HG03565 (cell line): ENCODE measurements at regions not wholly inside any gene's neighbourhood (a gene's known extent, or its start where the extent isn't known, plus 50 kb on each side); places are given as distances from the start of the nearest gene placed in this dataset.
A peak's percentile ranks its signal among the peaks of the same experiment; 100 is the strongest.

Source experiments
- ATAC-seq: cut with Tn5 transposase; IDR thresholded peaks from one replicate; pipeline ENCODE4 v1.9.1; 2021; ENCODE audit warnings: mild to moderate bottlenecking, moderate library complexity; ENCODE audit not compliant: unreplicated experiment

DNA sequence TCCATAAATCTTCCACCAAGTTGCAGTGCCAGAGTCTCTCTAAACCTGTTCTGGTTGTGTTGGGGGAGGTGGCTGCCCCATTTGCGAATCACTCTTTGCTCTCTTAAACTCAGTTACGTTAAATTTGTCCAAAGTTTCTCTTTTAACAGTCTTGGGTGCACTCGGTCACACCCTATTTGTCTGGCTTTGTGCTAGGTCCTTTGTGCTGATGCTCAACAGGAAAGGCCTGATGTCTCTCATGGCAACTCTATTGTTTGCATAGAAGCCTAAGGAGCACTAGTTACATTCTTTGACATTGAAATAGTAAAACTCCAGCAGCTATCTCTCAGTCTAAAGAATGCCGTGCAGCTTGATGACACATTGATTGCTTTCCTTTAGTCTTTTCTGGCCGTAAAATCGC lies 105.1 kb downstream of the TRMT11 start:
- no peak for ATAC-seq

DNA sequence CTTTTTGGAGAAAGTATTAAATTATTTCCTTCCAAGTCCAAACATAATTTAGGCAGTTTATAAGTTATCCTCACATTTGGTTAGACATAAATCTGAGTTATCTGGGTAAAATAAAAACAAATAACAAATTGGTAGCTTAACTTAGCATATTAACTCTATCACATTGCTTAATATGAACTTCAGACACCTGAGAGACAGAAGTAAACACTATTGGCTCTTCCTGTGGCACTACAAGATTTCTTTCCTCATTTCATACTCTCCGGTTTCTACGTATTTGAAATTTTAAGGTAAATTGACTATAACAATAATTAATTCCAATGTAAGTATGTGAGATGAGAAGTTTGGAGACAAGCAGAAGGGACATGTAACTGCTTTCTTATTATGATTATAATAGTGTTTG lies 106.8 kb downstream of the TRMT11 start:
- no peak for ATAC-seq

DNA sequence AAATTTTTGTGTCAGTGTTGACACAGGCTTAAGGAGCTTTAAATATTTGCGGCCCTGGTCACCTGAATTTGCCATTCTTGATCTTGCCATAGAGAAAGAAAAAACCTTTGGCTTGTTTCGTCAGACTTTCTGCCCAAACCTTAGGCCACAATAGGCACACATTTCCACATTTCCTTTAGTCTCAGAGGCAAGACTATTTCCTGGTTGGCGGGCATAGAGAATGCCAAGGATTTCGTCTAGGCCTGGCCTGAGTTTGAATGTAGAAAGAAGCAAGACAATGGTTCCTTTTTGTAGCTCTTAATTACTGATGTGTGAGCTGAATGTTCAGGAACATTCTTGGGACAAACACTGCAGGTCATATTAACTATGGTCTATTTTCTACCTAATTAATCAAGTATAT lies 108.1 kb downstream of the TRMT11 start:
- ATAC-seq, result no peak

DNA sequence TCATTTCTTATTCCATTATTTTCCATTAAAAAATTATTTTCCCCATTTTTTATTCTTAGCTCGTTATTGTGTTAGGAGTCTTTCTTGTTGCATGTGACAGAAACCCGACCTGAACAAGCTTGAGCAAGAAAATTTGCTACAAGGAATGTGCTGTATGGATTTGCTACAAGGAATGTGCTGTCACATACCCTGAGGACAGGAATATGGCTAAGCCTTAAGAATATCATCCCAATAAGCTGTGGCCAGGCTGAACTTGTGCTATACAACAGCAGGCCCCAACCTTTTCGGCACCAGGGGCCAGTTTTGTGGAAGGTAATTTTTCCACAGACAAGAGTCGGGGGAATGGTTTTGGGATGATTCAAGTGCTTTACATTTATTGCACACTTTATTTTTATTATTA lies 114.0 kb downstream of the TRMT11 start:
- no peak for ATAC-seq

DNA sequence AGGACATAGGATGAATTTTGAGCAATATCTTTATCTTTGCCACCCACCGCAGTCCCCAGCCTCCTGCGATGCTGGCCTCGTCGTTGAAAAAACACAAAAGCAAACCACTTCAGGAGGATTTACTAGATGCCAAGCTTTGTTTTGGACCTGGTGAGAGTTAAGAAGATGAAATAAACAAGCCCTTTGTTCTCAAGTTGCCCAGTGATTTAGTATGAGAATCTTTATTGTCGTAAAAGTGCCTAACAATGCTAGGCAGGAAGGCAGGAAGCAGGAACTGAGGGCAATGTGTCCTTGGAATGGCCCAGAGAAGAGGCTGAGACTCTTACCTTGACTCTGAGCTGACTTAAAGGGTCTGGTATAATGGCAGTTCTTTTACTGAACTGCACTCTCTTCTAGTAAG lies 116.0 kb downstream of the TRMT11 start:
- ATAC-seq, result no peak

DNA sequence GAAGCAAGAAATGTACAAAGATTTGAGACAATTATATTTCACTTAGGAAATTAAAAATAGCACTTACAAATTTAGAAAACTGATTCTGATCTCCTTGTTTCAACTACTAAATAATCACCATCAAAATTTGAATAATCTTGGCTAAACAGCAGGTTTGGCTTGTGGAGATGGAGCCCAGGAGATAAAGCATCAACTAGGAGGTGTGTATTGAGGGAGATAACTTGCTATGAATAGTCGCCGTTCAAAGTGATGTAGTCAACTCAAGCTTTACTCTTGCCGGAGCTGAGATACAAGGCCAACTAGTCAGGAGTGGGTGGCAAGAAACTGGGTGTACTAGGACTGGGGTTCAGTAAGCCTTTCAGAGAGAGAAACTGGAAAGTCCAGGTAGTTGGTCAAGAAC lies 117.7 kb downstream of the TRMT11 start:
- ATAC-seq, result no peak

DNA sequence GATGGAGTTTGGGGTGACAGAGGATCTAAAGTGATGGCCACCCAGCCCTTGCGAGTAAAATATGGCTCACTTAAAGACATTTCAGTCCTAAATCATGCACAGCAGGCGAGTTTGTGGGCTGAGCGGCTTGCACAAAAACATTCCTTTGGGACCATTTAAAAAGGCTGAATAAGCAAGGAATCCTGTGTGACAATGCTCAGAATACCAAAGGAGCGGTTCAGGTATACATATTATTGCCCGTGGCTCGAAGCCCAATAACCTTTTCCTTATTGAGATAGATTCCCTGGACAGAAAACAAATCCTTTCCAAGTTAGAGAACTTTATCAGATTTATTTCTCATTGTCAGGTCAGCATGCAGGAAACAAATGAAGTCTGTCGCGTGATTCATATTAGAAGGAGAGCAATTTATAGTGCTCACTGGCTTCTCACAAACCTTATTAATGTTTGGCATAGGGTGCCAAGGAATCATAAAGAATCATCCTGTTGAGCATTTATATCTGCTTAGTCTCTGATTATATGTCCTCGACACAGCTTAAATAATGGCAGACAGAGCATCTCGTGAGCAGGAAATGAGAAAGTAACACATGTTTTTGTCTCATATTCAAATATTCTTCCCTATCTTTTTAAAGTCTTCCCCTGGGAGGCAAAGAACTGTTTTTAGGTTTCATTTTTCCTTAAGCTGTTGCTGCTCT lies 121.3 kb downstream of the TRMT11 start:
- ATAC-seq, result no peak

DNA sequence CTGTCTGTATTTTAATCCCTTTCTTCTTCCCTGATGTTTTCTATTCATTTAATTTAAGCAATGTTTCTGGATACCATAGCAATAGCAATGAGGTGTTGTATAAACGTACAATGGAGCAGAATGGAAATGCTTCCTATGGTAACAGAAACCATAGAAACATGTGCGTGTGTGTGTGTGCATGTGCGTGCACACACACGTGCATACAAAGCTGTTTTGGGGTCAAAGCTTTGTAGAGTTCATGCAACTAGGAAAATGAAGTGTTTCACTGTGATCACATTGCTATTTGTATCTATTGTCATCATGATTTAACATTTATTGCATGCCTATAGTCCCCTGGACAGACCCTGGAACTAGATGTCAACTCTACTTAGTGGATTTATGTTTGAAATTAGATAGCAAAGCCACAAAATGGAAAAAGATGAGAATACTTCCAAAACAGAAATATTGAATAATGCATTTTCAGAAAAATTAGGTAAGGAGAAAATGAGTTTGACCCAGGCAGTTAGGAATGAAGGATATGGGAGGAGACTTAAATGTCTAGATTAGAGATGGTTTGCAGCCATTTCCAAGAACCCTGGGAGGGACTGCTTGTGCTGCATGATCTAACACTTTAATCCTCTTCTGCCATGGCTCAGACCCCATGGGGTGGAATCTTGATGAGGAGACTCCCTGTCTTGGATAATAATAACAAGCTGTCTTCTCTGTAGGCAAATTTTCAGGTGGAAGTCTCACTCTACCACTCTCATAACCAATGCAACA lies 124.4 kb downstream of the TRMT11 start:
- no peak for ATAC-seq

DNA sequence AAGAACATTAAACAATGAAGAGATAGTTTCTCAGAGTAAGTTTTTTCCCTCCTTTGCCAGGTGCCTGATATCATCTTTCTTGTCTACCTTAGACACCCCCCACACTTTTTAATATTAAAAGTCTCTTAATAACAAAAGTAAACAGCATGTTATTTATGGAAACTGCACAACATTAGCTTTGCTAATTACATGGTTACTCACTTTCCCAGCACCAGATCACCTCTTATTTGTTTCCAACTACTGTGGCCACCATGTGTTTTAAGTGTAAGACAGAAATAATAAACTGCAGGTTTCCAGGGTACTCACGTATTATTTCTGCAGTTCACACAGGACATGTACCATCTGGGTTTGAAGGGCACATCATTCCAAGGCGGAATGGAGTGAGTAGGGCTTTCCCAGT lies 125.0 kb downstream of the TRMT11 start:
- ATAC-seq, result no peak

DNA sequence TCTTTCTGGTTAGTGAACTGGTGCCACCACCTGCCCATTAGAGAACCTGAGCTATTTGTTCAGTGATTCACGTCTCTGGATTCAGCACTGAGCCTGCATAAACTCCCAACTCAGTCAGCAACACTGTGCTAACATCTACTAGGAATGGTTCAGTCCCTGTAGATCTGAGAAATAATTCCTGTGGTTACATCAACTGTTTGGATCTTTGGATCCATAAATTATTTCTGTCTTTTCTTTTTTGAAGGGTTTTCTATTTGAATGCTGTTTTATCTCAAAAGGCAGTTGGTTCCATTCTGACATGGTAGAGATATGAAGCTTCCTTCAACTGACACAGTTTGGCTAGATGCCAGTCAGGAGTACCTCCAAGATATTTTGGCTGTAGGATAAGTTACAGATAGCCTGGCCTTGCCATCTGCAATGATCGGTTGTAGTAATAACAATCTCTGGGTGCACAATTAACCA lies 125.9 kb downstream of the TRMT11 start:
- ATAC-seq, result no peak

DNA sequence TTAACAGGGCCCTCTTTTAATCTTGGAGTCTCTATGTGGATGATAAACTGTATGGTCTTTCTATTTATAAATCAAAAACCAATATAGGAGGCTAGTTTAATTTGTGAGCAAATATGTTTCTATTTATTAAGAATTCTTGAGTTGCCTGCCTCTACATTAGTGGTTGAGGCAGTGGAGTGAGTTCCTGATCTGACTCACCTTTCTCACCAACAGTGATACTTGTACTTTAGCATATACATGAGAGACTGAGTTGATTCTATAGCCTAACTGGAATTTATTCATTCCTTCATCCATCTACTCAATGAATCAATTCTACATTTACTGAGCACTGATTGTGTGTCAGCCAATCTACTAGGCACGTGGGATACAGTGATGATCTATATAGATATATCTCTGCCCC lies 126.9 kb downstream of the TRMT11 start:
- ATAC-seq, result peak; percentile 64

DNA sequence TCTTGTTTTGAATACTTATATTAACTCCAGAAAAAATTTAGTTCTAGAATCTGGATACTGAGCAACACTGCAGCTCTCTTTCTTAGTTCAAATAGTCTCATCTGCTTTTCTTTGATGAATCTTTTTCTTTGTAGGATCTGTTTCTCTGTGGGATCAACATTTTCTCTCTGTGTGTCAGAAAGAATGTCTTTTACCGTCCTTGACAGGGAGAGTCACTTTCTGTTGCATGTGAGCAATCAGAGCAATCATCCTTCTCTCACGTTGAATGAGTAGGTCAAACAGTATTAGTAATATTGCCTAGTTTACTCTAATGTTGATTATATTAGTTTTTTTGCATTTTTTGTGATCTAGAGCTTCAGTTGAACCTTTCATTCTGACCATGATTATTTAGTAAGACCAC lies 130.9 kb downstream of the TRMT11 start:
- no peak for ATAC-seq

DNA sequence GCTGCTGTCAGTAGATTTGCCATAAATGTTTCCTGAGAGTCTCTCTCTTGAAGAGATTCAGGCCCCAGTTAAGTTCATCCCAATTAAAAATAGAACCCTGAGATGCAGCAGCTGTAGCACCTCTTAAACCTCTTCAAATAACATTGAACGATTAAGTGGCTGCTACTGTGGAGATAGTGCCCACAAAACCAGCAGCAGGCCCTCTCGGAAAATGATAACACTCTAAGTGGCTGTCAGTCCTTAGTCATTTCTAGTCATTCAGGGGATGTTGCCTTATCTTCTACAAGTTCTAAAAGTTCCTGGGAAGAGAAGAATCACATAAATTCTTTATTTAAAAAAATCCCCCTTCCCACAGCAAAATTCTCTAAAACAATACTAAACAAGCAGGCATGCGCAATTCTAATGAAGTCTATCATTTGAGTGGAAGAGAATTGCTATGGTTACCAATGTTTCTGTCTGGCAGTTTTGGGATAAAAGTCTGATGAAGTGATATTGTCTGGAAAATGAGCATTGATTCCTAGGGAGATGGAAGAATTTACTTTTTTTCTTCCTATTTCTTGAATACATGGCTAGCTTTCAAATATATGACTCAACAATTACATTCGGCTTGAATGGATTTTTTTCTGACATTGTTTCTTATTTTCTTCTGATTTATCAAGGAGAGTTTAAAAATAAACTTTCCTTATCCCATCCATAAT lies 131.9 kb downstream of the TRMT11 start:
- ATAC-seq, result no peak

DNA sequence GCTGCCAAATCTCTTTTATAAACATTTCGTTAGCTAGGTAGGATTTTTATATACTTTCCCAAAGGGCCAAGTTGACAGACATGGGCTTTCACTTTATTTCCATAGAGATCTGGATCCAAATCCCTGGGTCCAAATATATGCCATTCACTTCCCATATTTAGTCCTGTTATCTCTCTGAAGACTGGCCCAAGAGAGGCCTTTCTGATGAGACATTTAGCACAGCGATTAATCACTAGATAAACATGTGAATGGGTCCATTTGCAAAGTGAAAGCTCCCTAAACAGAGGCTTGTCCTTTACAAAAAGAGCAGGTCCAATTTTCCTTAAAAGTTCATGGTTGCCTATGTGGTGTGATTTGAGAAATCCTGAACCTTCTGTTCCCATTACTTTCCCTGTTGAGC lies 132.6 kb downstream of the TRMT11 start:
- no peak for ATAC-seq

DNA sequence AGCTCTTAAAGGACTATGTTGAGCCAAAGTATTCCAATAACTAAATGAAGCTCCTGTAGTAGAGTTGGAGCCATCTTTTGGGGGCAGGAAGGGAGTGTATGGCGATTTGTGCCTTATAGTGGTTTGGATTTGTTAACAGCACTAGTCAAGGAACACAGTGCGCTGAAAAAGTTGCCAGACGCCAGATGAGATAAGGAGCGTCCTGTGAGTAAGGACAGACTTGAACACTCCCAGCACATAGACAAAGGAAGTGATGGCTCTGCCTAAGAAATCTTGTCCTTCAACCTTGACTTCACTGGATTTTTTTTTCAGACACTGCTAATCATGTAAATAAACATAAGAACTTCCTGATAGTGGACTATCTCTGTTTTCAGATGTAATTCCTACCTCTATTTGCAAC lies 136.9 kb downstream of the TRMT11 start:
- ATAC-seq, result no peak

DNA sequence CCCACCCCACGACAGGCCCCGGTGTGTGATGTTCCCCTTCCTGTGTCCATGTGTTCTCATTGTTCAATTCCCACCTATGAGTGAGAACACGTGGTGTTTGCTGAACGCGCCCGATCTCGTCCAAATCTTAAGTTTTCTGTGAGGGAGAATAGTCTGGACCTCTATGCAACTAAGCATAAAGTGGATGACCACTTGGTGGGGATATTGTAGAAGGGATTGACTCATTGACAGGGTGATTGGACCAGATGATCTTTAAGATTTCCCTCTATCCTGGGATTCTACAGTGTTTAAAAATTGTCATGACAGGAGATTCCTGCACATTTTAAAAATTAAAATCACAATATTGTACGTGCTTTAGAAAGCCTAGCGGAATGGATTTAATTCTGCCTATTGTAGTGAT lies 141.3 kb downstream of the TRMT11 start:
- no peak for ATAC-seq

DNA sequence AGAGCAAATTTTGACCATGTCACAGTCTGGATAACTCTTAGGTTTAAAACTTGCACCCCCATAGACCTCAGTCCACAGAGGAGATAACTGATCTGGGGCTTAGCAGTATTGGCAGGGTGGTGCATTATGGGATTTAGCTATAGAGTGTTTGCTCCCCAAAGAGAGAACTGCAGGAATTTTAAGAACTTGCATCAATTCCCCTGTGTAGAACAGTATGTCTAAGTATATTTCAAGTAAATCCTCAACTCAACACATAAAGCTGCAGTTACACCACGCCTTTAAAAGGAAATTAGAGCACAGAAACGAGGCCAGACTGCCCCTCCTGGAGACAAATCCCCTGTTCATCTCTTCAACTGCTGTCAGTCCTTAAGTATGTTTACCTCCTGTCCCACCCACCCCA lies 144.9 kb downstream of the TRMT11 start:
- ATAC-seq, result no peak

DNA sequence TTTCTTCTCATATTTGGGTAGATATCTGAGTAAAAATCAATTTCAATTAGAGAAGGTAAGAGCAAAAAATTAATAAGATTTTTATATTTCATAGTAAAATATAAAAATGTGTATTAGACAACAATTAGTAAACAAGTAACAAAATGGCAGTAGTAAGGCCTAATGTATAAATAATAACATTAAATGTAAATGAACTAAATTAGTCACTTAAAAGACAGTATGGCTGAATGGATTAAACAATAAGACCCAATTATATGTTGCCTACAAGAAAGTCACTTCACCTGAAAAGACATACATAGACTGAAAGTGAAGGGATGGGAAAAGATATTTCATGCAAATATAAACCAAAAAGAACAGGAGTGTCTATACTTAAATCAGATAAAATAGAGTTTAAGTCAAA lies 147.6 kb downstream of the TRMT11 start:
- ATAC-seq, result no peak

DNA sequence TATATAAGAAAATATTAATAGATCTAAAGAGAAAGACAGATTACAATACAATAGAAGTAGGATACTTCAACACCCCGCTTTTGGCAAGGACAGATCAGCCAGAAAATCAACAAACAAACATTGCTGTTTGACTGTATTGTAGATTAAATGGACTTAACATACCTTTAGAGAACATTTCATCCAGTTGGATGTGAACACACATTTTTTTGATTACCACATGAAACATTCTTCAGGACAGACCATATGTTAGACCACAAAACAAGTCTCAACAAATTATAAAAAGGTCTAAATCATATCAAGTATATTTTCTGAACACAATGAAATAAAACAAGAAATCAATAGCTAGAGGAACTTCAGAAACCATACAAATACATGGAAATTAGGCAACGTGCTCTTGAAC lies 148.2 kb downstream of the TRMT11 start:
- no peak for ATAC-seq

DNA sequence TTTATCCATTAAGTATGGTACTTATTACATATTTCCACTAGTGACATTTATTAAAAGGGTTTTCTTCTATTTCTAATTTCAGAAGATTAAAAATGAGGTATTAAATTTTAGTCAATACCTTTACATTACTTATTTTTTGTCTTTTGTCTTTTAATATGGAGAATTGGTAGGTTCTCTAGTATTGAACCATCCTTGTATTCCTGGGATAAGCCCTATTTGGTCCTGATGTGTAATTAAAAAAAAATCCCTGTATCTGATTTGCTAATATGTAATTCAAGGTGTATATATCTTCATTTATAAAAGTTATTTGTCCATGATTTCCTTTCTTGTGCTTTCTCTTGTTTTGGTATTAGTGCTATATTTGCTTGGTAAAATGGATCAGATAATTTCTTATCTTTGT lies 153.7 kb downstream of the TRMT11 start:
- no peak for ATAC-seq

DNA sequence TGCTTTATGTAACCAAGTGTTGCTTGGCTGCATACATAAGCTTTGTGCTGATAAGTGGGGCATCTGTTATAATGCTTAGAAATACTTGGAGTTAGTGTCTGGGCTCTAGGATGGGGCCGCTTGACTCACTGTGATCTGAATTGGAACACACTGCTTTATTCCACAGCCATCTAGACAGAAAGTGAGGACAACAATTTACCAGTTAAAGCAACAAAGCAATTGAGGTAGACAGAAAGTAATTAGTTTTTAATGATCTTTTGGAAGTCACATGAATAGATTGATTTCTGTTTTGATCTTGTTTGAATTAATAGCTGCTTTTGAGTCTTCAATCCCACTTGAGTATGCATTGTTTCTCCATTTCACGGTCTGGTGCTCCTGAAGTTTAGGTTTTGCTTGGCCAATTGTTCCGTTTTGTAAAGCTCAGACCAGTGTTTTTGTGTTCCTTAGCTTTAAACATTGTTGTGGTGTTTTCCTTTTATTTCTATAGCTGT lies 157.5 kb downstream of the TRMT11 start:
- ATAC-seq, result no peak

DNA sequence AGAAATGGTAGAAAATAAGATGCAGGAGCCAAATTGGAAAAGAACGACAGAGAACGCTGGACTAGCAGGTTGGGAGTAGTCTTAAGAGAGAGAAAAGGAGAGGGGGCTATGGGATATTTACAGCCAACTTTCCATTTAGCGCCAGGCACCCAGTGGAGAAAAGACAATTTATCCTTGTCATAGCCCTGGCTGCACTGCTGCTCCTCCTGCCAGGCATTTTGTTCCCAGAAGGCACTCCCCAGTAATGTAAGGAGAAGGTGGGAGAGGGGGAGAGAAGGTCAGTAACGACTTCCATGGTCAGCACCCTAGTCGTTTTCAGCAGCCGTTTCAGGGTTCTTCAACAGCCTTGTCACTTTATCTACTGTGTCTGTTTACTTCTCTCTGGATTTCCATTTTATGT lies 159.0 kb downstream of the TRMT11 start:
- no peak for ATAC-seq
